ENCODE measurements at regions not wholly inside any gene's neighbourhood (a gene's known extent, or its start where the extent isn't known, plus 50 kb on each side); places are given as distances from the start of the nearest gene placed in this dataset.

DNA sequence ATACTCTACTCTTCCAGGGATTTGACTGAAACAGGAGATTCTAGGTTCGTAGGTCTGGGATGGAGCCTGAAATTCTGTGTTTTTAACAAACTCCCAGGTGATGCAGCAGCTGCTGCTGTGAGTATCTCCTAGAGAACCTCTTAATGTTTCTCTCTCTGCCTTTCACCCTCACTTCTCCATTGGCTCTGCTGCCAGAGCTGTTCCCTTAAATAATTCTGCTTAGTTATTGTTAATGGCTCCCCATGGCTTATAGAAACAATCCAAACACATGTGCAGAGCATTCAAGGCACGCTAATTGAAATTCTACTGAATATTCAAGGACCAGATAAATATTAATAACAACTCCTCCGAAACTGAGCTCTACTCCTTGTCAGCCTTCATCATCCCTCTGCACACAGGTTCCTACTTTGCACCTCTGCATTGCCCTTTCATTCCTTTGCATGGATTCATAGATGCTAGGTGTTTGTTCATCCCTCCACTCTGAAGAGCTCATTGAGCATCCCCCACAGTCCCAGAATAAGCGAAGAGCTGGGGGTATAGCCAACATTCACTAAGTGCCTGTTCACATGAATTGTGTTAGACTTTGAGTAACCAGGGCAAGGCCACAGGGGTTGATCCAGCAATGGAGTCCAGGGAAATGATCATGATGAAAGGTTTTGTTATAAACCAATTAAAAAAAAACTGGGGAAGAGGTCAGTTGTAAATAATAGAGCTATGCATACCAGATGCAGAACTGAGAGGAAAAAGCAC is 488.4 kb upstream of the JAG1 start:
- TF ChIP-seq, protein P1, sequence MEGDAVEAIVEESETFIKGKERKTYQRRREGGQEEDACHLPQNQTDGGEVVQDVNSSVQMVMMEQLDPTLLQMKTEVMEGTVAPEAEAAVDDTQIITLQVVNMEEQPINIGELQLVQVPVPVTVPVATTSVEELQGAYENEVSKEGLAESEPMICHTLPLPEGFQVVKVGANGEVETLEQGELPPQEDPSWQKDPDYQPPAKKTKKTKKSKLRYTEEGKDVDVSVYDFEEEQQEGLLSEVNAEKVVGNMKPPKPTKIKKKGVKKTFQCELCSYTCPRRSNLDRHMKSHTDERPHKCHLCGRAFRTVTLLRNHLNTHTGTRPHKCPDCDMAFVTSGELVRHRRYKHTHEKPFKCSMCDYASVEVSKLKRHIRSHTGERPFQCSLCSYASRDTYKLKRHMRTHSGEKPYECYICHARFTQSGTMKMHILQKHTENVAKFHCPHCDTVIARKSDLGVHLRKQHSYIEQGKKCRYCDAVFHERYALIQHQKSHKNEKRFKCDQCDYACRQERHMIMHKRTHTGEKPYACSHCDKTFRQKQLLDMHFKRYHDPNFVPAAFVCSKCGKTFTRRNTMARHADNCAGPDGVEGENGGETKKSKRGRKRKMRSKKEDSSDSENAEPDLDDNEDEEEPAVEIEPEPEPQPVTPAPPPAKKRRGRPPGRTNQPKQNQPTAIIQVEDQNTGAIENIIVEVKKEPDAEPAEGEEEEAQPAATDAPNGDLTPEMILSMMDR (conservative IDR thresholded peaks at IDR 0.05; ENCODE audit: low read depth, low read length), result no peak
- TF ChIP-seq RAD21 (IDR thresholded peaks at IDR 0.05; ENCODE audit: low read length) (no peak), MXI1 (IDR thresholded peaks at IDR 0.05; ENCODE audit: borderline replicate concordance, low read depth, low read length) (no peak), POLR2A (IDR thresholded peaks at IDR 0.05; ENCODE audit: low read depth, low read length) (no peak), SMC3 (IDR thresholded peaks at IDR 0.05; ENCODE audit: low read depth, low read length) (no peak), BHLHE40 (IDR thresholded peaks at IDR 0.05; ENCODE audit: low read depth, low read length) (no peak), RFX5 (IDR thresholded peaks at IDR 0.05; ENCODE audit: low read depth, low read length) (no peak), FOS (IDR thresholded peaks at IDR 0.05; ENCODE audit: low read depth, low read length) (no peak), NFE2L2 (IDR thresholded peaks at IDR 0.05; ENCODE audit: low read depth, low read length) (no peak), RCOR1 (IDR thresholded peaks at IDR 0.05; ENCODE audit: insufficient replicate concordance, low read length) (no peak), CEBPB (IDR thresholded peaks at IDR 0.05; ENCODE audit: low read depth, low read length) (no peak), MAZ (IDR thresholded peaks at IDR 0.05; ENCODE audit: borderline replicate concordance, low read depth, low read length) (no peak)
- TF ChIP-seq, protein P2, sequence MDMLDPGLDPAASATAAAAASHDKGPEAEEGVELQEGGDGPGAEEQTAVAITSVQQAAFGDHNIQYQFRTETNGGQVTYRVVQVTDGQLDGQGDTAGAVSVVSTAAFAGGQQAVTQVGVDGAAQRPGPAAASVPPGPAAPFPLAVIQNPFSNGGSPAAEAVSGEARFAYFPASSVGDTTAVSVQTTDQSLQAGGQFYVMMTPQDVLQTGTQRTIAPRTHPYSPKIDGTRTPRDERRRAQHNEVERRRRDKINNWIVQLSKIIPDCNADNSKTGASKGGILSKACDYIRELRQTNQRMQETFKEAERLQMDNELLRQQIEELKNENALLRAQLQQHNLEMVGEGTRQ (IDR thresholded peaks at IDR 0.05; ENCODE audit: low read depth, low read length), result no peak
- TF ChIP-seq, protein P3, sequence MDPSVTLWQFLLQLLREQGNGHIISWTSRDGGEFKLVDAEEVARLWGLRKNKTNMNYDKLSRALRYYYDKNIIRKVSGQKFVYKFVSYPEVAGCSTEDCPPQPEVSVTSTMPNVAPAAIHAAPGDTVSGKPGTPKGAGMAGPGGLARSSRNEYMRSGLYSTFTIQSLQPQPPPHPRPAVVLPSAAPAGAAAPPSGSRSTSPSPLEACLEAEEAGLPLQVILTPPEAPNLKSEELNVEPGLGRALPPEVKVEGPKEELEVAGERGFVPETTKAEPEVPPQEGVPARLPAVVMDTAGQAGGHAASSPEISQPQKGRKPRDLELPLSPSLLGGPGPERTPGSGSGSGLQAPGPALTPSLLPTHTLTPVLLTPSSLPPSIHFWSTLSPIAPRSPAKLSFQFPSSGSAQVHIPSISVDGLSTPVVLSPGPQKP (IDR thresholded peaks at IDR 0.05; ENCODE audit: borderline replicate concordance, low read depth, low read length), result no peak
